Stimulated activated CD8-positive, alpha-beta memory T cell treated with anti-CD3 and anti-CD28 coated beads, Interleukin-7, amount 100 ng/mL, for 1 hour (primary cell): ENCODE measurements at regions not wholly inside any gene's neighbourhood (a gene's known extent, or its start where the extent isn't known, plus 50 kb on each side); places are given as distances from the start of the nearest gene placed in this dataset.

Experiments used
- DNase-seq, 2 donors: peaks; one replicate each; pipeline ENCODE4 v3.0.0-alpha.2; 2020; ENCODE audit warnings: low read depth in 2 of 2

- no peak for DNase-seq
Observed at GRCh38 chr16:59729613-59730012, 995.5 kb upstream of the GOT2 start.

GRCh38 chr16:59719121-59719520 is 985.0 kb upstream of the GOT2 start:
- DNase-seq: no peak

- no peak for DNase-seq
Observed at GRCh38 chr16:59707436-59708226, 973.5 kb upstream of the GOT2 start.

GRCh38 chr16:59701963-59702930 is 968.1 kb upstream of the GOT2 start:
- DNase-seq: no peak

- no peak for DNase-seq
Observed at GRCh38 chr16:59699786-59700185, 965.7 kb upstream of the GOT2 start.

- DNase-seq: no peak
Observed at GRCh38 chr16:59698346-59699020, 964.4 kb upstream of the GOT2 start.

GRCh38 chr16:59697761-59698160 is 963.6 kb upstream of the GOT2 start:
- DNase-seq: no peak

- no peak for DNase-seq
Observed at GRCh38 chr16:59697236-59697635, 963.1 kb upstream of the GOT2 start.

GRCh38 chr16:59696495-59696894 is 962.4 kb upstream of the GOT2 start:
- no peak for DNase-seq

- no peak for DNase-seq
Observed at GRCh38 chr16:59690216-59690615, 956.1 kb upstream of the GOT2 start.

GRCh38 chr16:59688006-59688405 is 953.9 kb upstream of the GOT2 start:
- DNase-seq: no peak

- DNase-seq: no peak
Observed at GRCh38 chr16:59686405-59686804, 952.3 kb upstream of the GOT2 start.

GRCh38 chr16:59684911-59685310 is 950.8 kb upstream of the GOT2 start:
- no peak for DNase-seq

- DNase-seq: no peak
Observed at GRCh38 chr16:59683709-59684108, 949.6 kb upstream of the GOT2 start.

- no peak for DNase-seq
Observed at GRCh38 chr16:59665618-59666220, 931.6 kb upstream of the GOT2 start.

- no peak for DNase-seq
Observed at GRCh38 chr16:59658572-59658971, 924.5 kb upstream of the GOT2 start.

- DNase-seq: no peak
Observed at GRCh38 chr16:59655031-59655430, 920.9 kb upstream of the GOT2 start.

- no peak for DNase-seq
Observed at GRCh38 chr16:59654455-59654854, 920.3 kb upstream of the GOT2 start.

- DNase-seq: no peak
Observed at GRCh38 chr16:59651662-59652061, 917.5 kb upstream of the GOT2 start.

GRCh38 chr16:59645194-59645593 is 911.1 kb upstream of the GOT2 start:
- DNase-seq: no peak

- no peak for DNase-seq
Observed at GRCh38 chr16:59635674-59636073, 901.6 kb upstream of the GOT2 start.

GRCh38 chr16:59634951-59635350 is 900.8 kb upstream of the GOT2 start:
- no peak for DNase-seq
